ENCODE measurements at regions not wholly inside any gene's neighbourhood (a gene's known extent, or its start where the extent isn't known, plus 50 kb on each side); places are given as distances from the start of the nearest gene placed in this dataset.
"Not testable (repeated sequence)": the region's sequence is repeated elsewhere in the genome, so short reads cannot be mapped to it uniquely, and the experiment has no call there.

GRCh38 chr18:47728921-47729320 lies 201.5 kb downstream of the SMAD2 start:
- DNase-seq (ENCODE audit: low read depth): no peak

GRCh38 chr18:47727409-47727808 lies 203.1 kb downstream of the SMAD2 start:
- no peak for DNase-seq (ENCODE audit: low read depth)

- DNase-seq (ENCODE audit: low read depth): no peak
Measured at GRCh38 chr18:47726550-47726949, 203.9 kb downstream of the SMAD2 start.

- DNase-seq (ENCODE audit: low read depth): no peak
Measured at GRCh38 chr18:47725656-47726055, 204.8 kb downstream of the SMAD2 start.

GRCh38 chr18:47724186-47724975 lies 206.1 kb downstream of the SMAD2 start:
- no peak for DNase-seq (ENCODE audit: low read depth)

- no peak for DNase-seq (ENCODE audit: low read depth)
Measured at GRCh38 chr18:47721876-47722275, 208.6 kb downstream of the SMAD2 start.

- no peak for DNase-seq (ENCODE audit: low read depth)
Measured at GRCh38 chr18:47720741-47721140, 209.7 kb downstream of the SMAD2 start.

GRCh38 chr18:47719096-47719780 lies 211.2 kb downstream of the SMAD2 start:
- DNase-seq (ENCODE audit: low read depth): no peak

- DNase-seq (ENCODE audit: low read depth): no peak
Measured at GRCh38 chr18:47718646-47719045, 211.8 kb downstream of the SMAD2 start.

GRCh38 chr18:47717257-47717656 lies 213.2 kb downstream of the SMAD2 start:
- DNase-seq (ENCODE audit: low read depth): no peak

- DNase-seq (ENCODE audit: low read depth): no peak
Measured at GRCh38 chr18:47716632-47717185, 213.8 kb downstream of the SMAD2 start.

GRCh38 chr18:47710451-47710850 lies 220.0 kb downstream of the SMAD2 start:
- no peak for DNase-seq (ENCODE audit: low read depth)

- DNase-seq (ENCODE audit: low read depth): no peak
Measured at GRCh38 chr18:47709556-47709955, 220.9 kb downstream of the SMAD2 start.

- DNase-seq (ENCODE audit: low read depth): no peak
Measured at GRCh38 chr18:47708206-47708605, 222.3 kb downstream of the SMAD2 start.

- no peak for DNase-seq (ENCODE audit: low read depth)
Measured at GRCh38 chr18:47701134-47701533, 229.3 kb downstream of the SMAD2 start.

GRCh38 chr18:47696870-47697269 lies 233.6 kb downstream of the SMAD2 start:
- no peak for DNase-seq (ENCODE audit: low read depth)

GRCh38 chr18:47691611-47692010 lies 238.8 kb downstream of the SMAD2 start:
- no peak for DNase-seq (ENCODE audit: low read depth)

GRCh38 chr18:47690778-47691177 lies 239.7 kb downstream of the SMAD2 start:
- DNase-seq (ENCODE audit: low read depth): not testable (repeated sequence)

- no peak for DNase-seq (ENCODE audit: low read depth)
Measured at GRCh38 chr18:47689371-47689770, 241.1 kb downstream of the SMAD2 start.

- no peak for DNase-seq (ENCODE audit: low read depth)
Measured at GRCh38 chr18:47686806-47687205, 243.7 kb downstream of the SMAD2 start.

GRCh38 chr18:47683774-47684173 lies 246.7 kb downstream of the SMAD2 start:
- DNase-seq (ENCODE audit: low read depth): no peak

GRCh38 chr18:47682876-47683275 lies 247.6 kb downstream of the SMAD2 start:
- DNase-seq (ENCODE audit: low read depth): no peak

- no peak for DNase-seq (ENCODE audit: low read depth)
Measured at GRCh38 chr18:47680488-47680887, 250.0 kb downstream of the SMAD2 start.
